H9 (cell line): ENCODE measurements at regions not wholly inside any gene's neighbourhood (a gene's known extent, or its start where the extent isn't known, plus 50 kb on each side); places are given as distances from the start of the nearest gene placed in this dataset.

ENCODE experiments used
- DNase-seq: peaks from one replicate; pipeline ENCODE4 v3.0.0-alpha.2; 2017
- H2AFZ ChIP-seq: one replicate; pipeline ENCODE4 v1.6.1; 2013; ENCODE audit warnings: mild to moderate bottlenecking, low read length, control low read depth, moderate library complexity
- H2AK5ac ChIP-seq: 2 replicates; pipeline ENCODE4 v1.6.1; 2013; ENCODE audit warnings: low read length, control low read depth, mixed read lengths; ENCODE audit not compliant: insufficient read length
- H2BK120ac ChIP-seq: one replicate; pipeline ENCODE4 v1.6.1; 2013; ENCODE audit warnings: low read depth, mild to moderate bottlenecking, low read length, control low read depth, inconsistent platforms; ENCODE audit not compliant: poor library complexity, severe bottlenecking
- H2BK12ac ChIP-seq: 2 replicates; pipeline ENCODE4 v1.6.1; 2013; ENCODE audit warnings: low read length, control low read depth, mixed read lengths, low read depth; ENCODE audit not compliant: insufficient read length
- H2BK15ac ChIP-seq: 2 replicates; pipeline ENCODE4 v1.6.1; 2013; ENCODE audit warnings: low read depth, low read length, control low read depth
- H2BK20ac ChIP-seq: one replicate; pipeline ENCODE4 v1.6.1; 2013; ENCODE audit warnings: low read depth, mild to moderate bottlenecking, low read length, control low read depth, inconsistent platforms; ENCODE audit not compliant: poor library complexity, severe bottlenecking
- H2BK5ac ChIP-seq: 2 replicates; pipeline ENCODE4 v1.6.1; 2013; ENCODE audit warnings: low read length, control low read depth, mixed read lengths; ENCODE audit not compliant: insufficient read length
- H3K14ac ChIP-seq: 2 replicates; pipeline ENCODE4 v1.6.1; 2013; ENCODE audit warnings: low read length, control low read depth; ENCODE audit not compliant: insufficient read depth
- H3K18ac ChIP-seq: 2 replicates; pipeline ENCODE4 v1.6.1; 2013; ENCODE audit warnings: low read depth, mild to moderate bottlenecking, mixed read lengths, low read length, control low read depth; ENCODE audit not compliant: insufficient read length
- H3K23ac ChIP-seq: 2 replicates; pipeline ENCODE4 v1.6.1; 2013; ENCODE audit warnings: low read length, control low read depth, mixed read lengths, low read depth; ENCODE audit not compliant: insufficient read length
- H3K23me2 ChIP-seq: 2 replicates; pipeline ENCODE4 v1.6.1; 2013; ENCODE audit warnings: low read depth, mild to moderate bottlenecking, mixed read lengths, low read length, control low read depth; ENCODE audit not compliant: insufficient read length, poor library complexity, severe bottlenecking
- H3K27ac ChIP-seq: 2 replicates; pipeline ENCODE4 v1.5.1; 2013; ENCODE audit warnings: low read length, control low read depth, mixed read lengths, low read depth; ENCODE audit not compliant: insufficient read length
- H3K27me3 ChIP-seq: 2 replicates; pipeline ENCODE4 v1.6.1; 2013; ENCODE audit warnings: low read length, control low read depth, inconsistent platforms; ENCODE audit not compliant: insufficient read depth
- H3K4ac ChIP-seq: 2 replicates; pipeline ENCODE4 v1.6.1; 2013; ENCODE audit warnings: low read depth, mild to moderate bottlenecking, control low read depth, inconsistent platforms, low read length, moderate library complexity
- H3K4me1 ChIP-seq: 2 replicates; pipeline ENCODE4 v1.6.1; 2013; ENCODE audit warnings: low read length, control low read depth, inconsistent platforms; ENCODE audit not compliant: insufficient read depth
- H3K4me2 ChIP-seq: 2 replicates; pipeline ENCODE4 v1.6.1; 2013; ENCODE audit warnings: low read length, control low read depth, mixed read lengths; ENCODE audit not compliant: insufficient read length, insufficient read depth
- H3K56ac ChIP-seq: 2 replicates; pipeline ENCODE4 v1.6.1; 2013; ENCODE audit warnings: low read depth, mild to moderate bottlenecking, mixed read lengths, low read length, control low read depth; ENCODE audit not compliant: insufficient read length
- H3K79me1 ChIP-seq: 2 replicates; pipeline ENCODE4 v1.6.1; 2013; ENCODE audit warnings: low read depth, mild to moderate bottlenecking, moderate library complexity, low read length, control low read depth, inconsistent platforms; ENCODE audit not compliant: insufficient read depth, poor library complexity, severe bottlenecking
- H3K79me2 ChIP-seq: 2 replicates; pipeline ENCODE4 v1.6.1; 2013; ENCODE audit warnings: low read length, control low read depth, inconsistent platforms; ENCODE audit not compliant: insufficient read depth
- H3K9ac ChIP-seq: 2 replicates; pipeline ENCODE4 v1.6.1; 2013; ENCODE audit warnings: low read length, control low read depth, mixed read lengths; ENCODE audit not compliant: insufficient read length; ENCODE audit errors: extremely low read depth
- H3K9me3 ChIP-seq: one replicate; pipeline ENCODE4 v1.6.1; 2013; ENCODE audit warnings: low read depth, low read length, inconsistent platforms; ENCODE audit not compliant: control insufficient read depth
- H3T11ph ChIP-seq: one replicate; pipeline ENCODE4 v1.6.1; 2013; ENCODE audit warnings: mild to moderate bottlenecking, low read length, control low read depth, inconsistent platforms
- H4K20me1 ChIP-seq: one replicate; pipeline ENCODE4 v1.6.1; 2013; ENCODE audit not compliant: control insufficient read depth, insufficient read length, insufficient read depth
- H4K5ac ChIP-seq: 2 replicates; pipeline ENCODE4 v1.6.1; 2013; ENCODE audit warnings: low read depth, mild to moderate bottlenecking, mixed read lengths, low read length, control low read depth; ENCODE audit not compliant: insufficient read length
- H4K8ac ChIP-seq: replicated peaks from 2 replicates; pipeline ENCODE4 v1.6.1; 2013; ENCODE audit warnings: low read length, control low read depth, mixed read lengths, low read depth; ENCODE audit not compliant: insufficient read length
- H4K91ac ChIP-seq: 2 replicates; pipeline ENCODE4 v1.6.1; 2013; ENCODE audit warnings: low read depth, mild to moderate bottlenecking, moderate library complexity, mixed read lengths, low read length, control low read depth; ENCODE audit not compliant: insufficient read length
- H3K27ac Mint-ChIP-seq, 3 experiments: 2 replicates in 2 of 3; 3 replicates in 1 of 3; pipeline ENCODE4 v1.8.0; 2020 to 2021; ENCODE audit warnings: mixed read lengths in 3 of 3, mild to moderate bottlenecking in 1 of 3, moderate library complexity in 1 of 3
- H3K27me3 Mint-ChIP-seq: 2 replicates; pipeline ENCODE4 v1.8.0; 2021; ENCODE audit warnings: low read depth, mild to moderate bottlenecking, moderate library complexity, mixed read lengths
- H3K36me3 Mint-ChIP-seq, 3 experiments: 2 replicates in 2 of 3; 3 replicates in 1 of 3; pipeline ENCODE4 v1.8.0; 2020 to 2021; ENCODE audit warnings: low read depth in 3 of 3, mixed read lengths in 3 of 3; ENCODE audit not compliant: insufficient read depth in 1 of 3
- H3K4me1 Mint-ChIP-seq, 2 experiments: 2 replicates each; pipeline ENCODE4 v1.8.0; 2020; ENCODE audit warnings: mixed read lengths in 2 of 2
- H3K4me3 Mint-ChIP-seq, 2 experiments: 2 replicates in 1 of 2; 3 replicates in 1 of 2; pipeline ENCODE4 v1.8.0; 2020 to 2021; ENCODE audit warnings: mild to moderate bottlenecking in 2 of 2, mixed read lengths in 2 of 2, moderate library complexity in 1 of 2
- H3K9me3 Mint-ChIP-seq, 2 experiments: 2 replicates in 1 of 2; 3 replicates in 1 of 2; pipeline ENCODE4 v1.8.0; 2020; ENCODE audit warnings: mild to moderate bottlenecking in 2 of 2, mixed read lengths in 2 of 2, moderate library complexity in 1 of 2
- CTCF ChIP-seq: fragments of 200-600 bp; sonication (generic); conservative IDR thresholded peaks from 3 replicates; pipeline ENCODE4 v1.8.0; 2021; ENCODE audit warnings: antibody characterized with exemption, mild to moderate bottlenecking
- WGBS: extraction: QIAGEN DNeasy Blood & Tissue Kit; methylation state at CpG from one replicate; pipeline ENCODE4 v1.1.7; 2013; ENCODE audit warnings: missing lambda C conversion rate, low lambda C conversion rate, mixed read lengths; ENCODE audit not compliant: insufficient read length; ENCODE audit errors: extremely low coverage; 5-methylcytosine and 5-hydroxymethylcytosine counted together

GRCh38 chr2:40725950-40726349 is 274.1 kb upstream of the SLC8A1 start:
- Mint-ChIP-seq H3K36me3 (no peaks in the 10 kb centered on the region; a peak in 1 of 7 replicates), H3K9me3 (peaks cover 2 to 3% of the 10 kb centered on the region in 2 experiments; a peak in 3 of 5 replicates), H3K27ac (no peak overlapping the region), H3K4me1 (no peaks in the 10 kb centered on the region), H3K27me3 (no peaks in the 10 kb centered on the region), H3K4me3 (no peak overlapping the region)
- no peaks in the 10 kb centered on the region for H3K4me1 ChIP-seq
- no peak overlapping the region for H3K18ac ChIP-seq
- H2BK15ac ChIP-seq: no peak overlapping the region
- H3K4ac ChIP-seq: no peak overlapping the region
- H3K23me2 ChIP-seq: no peaks in the 10 kb centered on the region
- no peak overlapping the region for H4K5ac ChIP-seq
- no peak overlapping the region for H2BK5ac ChIP-seq
- no peak overlapping the region for H2AFZ ChIP-seq
- no peak overlapping the region for H4K8ac ChIP-seq
- no peak overlapping the region for H3T11ph ChIP-seq
- H3K14ac ChIP-seq: no peak overlapping the region
- no CpG with 5 or more reads among the region's 2 CpGs for WGBS
- H4K20me1 ChIP-seq: no peaks in the 10 kb centered on the region
- no peaks in the 10 kb centered on the region for H3K79me1 ChIP-seq
- no peaks in the 10 kb centered on the region for H3K27me3 ChIP-seq
- H3K4me2 ChIP-seq: no peak overlapping the region
- no peak overlapping the region for H2AK5ac ChIP-seq
- H3K56ac ChIP-seq: no peak overlapping the region
- no peak overlapping the region for H4K91ac ChIP-seq
- no peaks in the 10 kb centered on the region for H3K79me2 ChIP-seq
- no peaks in the 10 kb centered on the region for H3K9me3 ChIP-seq
- no peak overlapping the region for H2BK120ac ChIP-seq
- no peak for TF ChIP-seq CTCF
- H3K23ac ChIP-seq: no peak overlapping the region
- H2BK20ac ChIP-seq: no peak overlapping the region
- DNase-seq: no peak
- no peak overlapping the region for H2BK12ac ChIP-seq
- no peak overlapping the region for H3K27ac ChIP-seq
- no peak overlapping the region for H3K9ac ChIP-seq
